GM13977 (cell line): ENCODE measurements at regions not wholly inside any gene's neighbourhood (a gene's known extent, or its start where the extent isn't known, plus 50 kb on each side); places are given as distances from the start of the nearest gene placed in this dataset.

Experiments
- DNase-seq: peaks from one replicate; pipeline ENCODE4 v3.0.0; 2012; ENCODE audit warnings: low spot score
- CTCF ChIP-seq: IDR thresholded peaks from 2 replicates; pipeline ENCODE4 v1.5.1; 2012; ENCODE audit warnings: mild to moderate bottlenecking, control low read depth; ENCODE audit not compliant: insufficient read depth; ENCODE audit errors: extremely low read depth, missing control alignments
- in situ Hi-C: fragments of 300-500 bp; cut with MboI; formaldehyde crosslinking; loops from one replicate; pipeline ENCODE4 v1.12.0; 2022; ENCODE audit warnings: low sequenced_read_pairs, low pct_unique_long_range_greater_than_20kb, mixed read lengths, inconsistent platforms; ENCODE audit not compliant: unreplicated experiment

DNA sequence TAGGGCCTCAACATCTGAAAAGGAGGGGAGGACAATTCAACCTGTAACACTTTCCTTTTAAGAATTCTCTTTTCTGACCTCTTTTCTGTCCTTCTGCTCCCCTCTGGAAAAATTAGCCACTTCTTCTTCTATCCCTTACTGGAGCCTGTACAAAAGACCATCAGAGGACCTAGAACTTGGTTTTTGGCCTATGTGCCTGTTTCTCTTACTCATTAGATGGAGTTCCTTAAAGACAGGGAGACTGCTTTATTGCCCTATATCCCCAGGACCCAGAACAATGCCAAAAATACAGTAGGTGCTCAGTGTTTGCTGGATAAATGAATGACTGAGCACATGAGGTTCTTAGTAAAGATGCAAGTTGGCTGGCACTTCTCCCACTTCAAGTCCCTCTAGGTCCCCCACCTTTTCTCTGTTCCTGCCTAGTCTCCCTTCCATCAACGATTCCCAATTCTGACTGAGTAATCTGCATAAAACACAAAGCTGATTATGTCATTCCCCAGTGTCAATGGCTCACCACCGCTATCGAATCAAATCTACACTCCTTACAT is 114.2 kb downstream of the DDX1 start:
- TF ChIP-seq CTCF: no peak
- in situ Hi-C loops: no loop called here
- DNase-seq: no peak

- TF ChIP-seq CTCF: no peak
- DNase-seq: no peak
Measured at GRCh38 chr2:15706424-15706823, 114.8 kb downstream of the DDX1 start.

GRCh38 chr2:15706986-15707632 is 115.4 kb downstream of the DDX1 start:
- no peak for TF ChIP-seq CTCF

More at GRCh38 chr2:15706424-15706823, 114.8 kb downstream of the DDX1 start:
- in situ Hi-C loops: no loop called here

DNA sequence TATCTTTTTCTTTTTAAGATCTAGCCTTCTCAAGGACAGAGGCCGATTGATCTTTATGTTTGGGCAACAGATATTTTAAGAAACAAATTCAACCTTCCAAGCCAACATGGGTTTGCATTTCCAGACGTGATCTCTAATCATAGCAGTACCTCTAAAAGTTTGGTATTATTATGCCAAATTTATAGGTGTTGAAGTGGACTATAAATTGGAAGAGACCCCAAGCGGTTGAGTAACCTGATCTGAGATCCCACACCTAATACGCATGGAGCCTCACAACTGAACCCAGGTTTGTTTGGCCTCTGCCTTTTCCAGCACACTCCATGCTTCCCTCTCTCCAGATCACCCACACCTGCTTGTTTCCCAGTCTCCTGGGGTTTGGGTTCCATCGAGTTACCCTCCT is 116.5 kb downstream of the DDX1 start:
- TF ChIP-seq CTCF: no peak
- in situ Hi-C loops: no loop called here
- DNase-seq: no peak

More at GRCh38 chr2:15706986-15707632, 115.4 kb downstream of the DDX1 start:
- in situ Hi-C loops: no loop called here
- DNase-seq: no peak

- no peak for DNase-seq
- no peak for TF ChIP-seq CTCF
- in situ Hi-C loops: no loop called here
Measured at GRCh38 chr2:15708865-15709820, 117.5 kb downstream of the DDX1 start.

- TF ChIP-seq CTCF: no peak
- no peak for DNase-seq
- in situ Hi-C loops: no loop called here
Measured at GRCh38 chr2:15711126-15711860, 119.6 kb downstream of the DDX1 start.
